ENCODE measurements at regions not wholly inside any gene's neighbourhood (a gene's known extent, or its start where the extent isn't known, plus 50 kb on each side); places are given as distances from the start of the nearest gene placed in this dataset.

- Histone ChIP-seq H3K36me3 (ENCODE audit: insufficient read depth, low read length) (no peaks in the 10 kb centered on the region), H3K79me2 (ENCODE audit: insufficient read depth, low read length) (no peaks in the 10 kb centered on the region), H3K27me3 (ENCODE audit: insufficient read depth, low read length) (no peaks in the 10 kb centered on the region), H3K4me3 (ENCODE audit: insufficient read depth, low read depth, low read length) (no peak overlapping the region), H4K20me1 (ENCODE audit: insufficient read depth, low read length) (no peaks in the 10 kb centered on the region), H3K4me2 (ENCODE audit: low read length) (no peak overlapping the region), H3K9me3 (ENCODE audit: insufficient read depth, low read depth, low read length) (peaks cover 5% of the 10 kb centered on the region), H3K4me1 (ENCODE audit: insufficient read depth, low read length) (no peaks in the 10 kb centered on the region), H3K9ac (ENCODE audit: low read length) (no peak overlapping the region), H3K27ac (ENCODE audit: low read depth, low read length) (no peak overlapping the region), H2AFZ (ENCODE audit: low read depth, low read length) (no peak overlapping the region)
- Mint-ChIP-seq H3K4me1 (ENCODE audit: low read depth, unreplicated experiment) (no peaks in the 10 kb centered on the region), H3K4me3 (ENCODE audit: unreplicated experiment) (no peak overlapping the region), H3K27ac (ENCODE audit: unreplicated experiment) (no peak overlapping the region), H3K27me3 (ENCODE audit: low read depth, unreplicated experiment) (no peaks in the 10 kb centered on the region), H3K9me3 (ENCODE audit: unreplicated experiment) (no peaks in the 10 kb centered on the region), H3K36me3 (ENCODE audit: low read depth, unreplicated experiment) (no peaks in the 10 kb centered on the region)
- TF ChIP-seq, protein P1, sequence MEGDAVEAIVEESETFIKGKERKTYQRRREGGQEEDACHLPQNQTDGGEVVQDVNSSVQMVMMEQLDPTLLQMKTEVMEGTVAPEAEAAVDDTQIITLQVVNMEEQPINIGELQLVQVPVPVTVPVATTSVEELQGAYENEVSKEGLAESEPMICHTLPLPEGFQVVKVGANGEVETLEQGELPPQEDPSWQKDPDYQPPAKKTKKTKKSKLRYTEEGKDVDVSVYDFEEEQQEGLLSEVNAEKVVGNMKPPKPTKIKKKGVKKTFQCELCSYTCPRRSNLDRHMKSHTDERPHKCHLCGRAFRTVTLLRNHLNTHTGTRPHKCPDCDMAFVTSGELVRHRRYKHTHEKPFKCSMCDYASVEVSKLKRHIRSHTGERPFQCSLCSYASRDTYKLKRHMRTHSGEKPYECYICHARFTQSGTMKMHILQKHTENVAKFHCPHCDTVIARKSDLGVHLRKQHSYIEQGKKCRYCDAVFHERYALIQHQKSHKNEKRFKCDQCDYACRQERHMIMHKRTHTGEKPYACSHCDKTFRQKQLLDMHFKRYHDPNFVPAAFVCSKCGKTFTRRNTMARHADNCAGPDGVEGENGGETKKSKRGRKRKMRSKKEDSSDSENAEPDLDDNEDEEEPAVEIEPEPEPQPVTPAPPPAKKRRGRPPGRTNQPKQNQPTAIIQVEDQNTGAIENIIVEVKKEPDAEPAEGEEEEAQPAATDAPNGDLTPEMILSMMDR (IDR thresholded peaks at IDR 0.05; ENCODE audit: insufficient read depth, low read depth, low read length): no peak
- no peak for TF ChIP-seq EZH2 (IDR thresholded peaks at IDR 0.05; ENCODE audit: insufficient read depth, low read length)
- DNase-seq (ENCODE audit: low read depth) (no peak), FAIRE-seq (no peak)
These were observed 1537.9 kb upstream of the PRR20A start for GRCh38 chr13:55602784-55603183.

- no peak overlapping the region for H3K9ac ChIP-seq (ENCODE audit: low read length)
- H3K79me2 ChIP-seq (ENCODE audit: insufficient read depth, low read length): no peaks in the 10 kb centered on the region
- FAIRE-seq: no peak
- no peak overlapping the region for H3K4me3 ChIP-seq (ENCODE audit: insufficient read depth, low read depth, low read length)
- TF ChIP-seq EZH2 (IDR thresholded peaks at IDR 0.05; ENCODE audit: insufficient read depth, low read length): no peak
- TF ChIP-seq, protein P1 (IDR thresholded peaks at IDR 0.05; ENCODE audit: insufficient read depth, low read depth, low read length): no peak
- H3K27ac ChIP-seq (ENCODE audit: low read depth, low read length): no peak overlapping the region
- no peaks in the 10 kb centered on the region for H3K4me1 Mint-ChIP-seq (ENCODE audit: low read depth, unreplicated experiment)
- no peaks in the 10 kb centered on the region for H3K36me3 ChIP-seq (ENCODE audit: insufficient read depth, low read length)
- H4K20me1 ChIP-seq (ENCODE audit: insufficient read depth, low read length): no peaks in the 10 kb centered on the region
- no peak overlapping the region for H2AFZ ChIP-seq (ENCODE audit: low read depth, low read length)
- no peaks in the 10 kb centered on the region for H3K36me3 Mint-ChIP-seq (ENCODE audit: low read depth, unreplicated experiment)
- no peak overlapping the region for H3K4me2 ChIP-seq (ENCODE audit: low read length)
- H3K27ac Mint-ChIP-seq (ENCODE audit: unreplicated experiment): no peak overlapping the region
- no peaks in the 10 kb centered on the region for H3K27me3 Mint-ChIP-seq (ENCODE audit: low read depth, unreplicated experiment)
- H3K27me3 ChIP-seq (ENCODE audit: insufficient read depth, low read length): no peaks in the 10 kb centered on the region
- no peaks in the 10 kb centered on the region for H3K9me3 Mint-ChIP-seq (ENCODE audit: unreplicated experiment)
- peaks cover 5% of the 10 kb centered on the region for H3K9me3 ChIP-seq (ENCODE audit: insufficient read depth, low read depth, low read length)
- no peak for DNase-seq (ENCODE audit: low read depth)
- H3K4me1 ChIP-seq (ENCODE audit: insufficient read depth, low read length): no peaks in the 10 kb centered on the region
- H3K4me3 Mint-ChIP-seq (ENCODE audit: unreplicated experiment): no peak overlapping the region
These were observed 1534.6 kb upstream of the PRR20A start for GRCh38 chr13:55606045-55606665.

- H3K9me3 Mint-ChIP-seq (ENCODE audit: unreplicated experiment): no peaks in the 10 kb centered on the region
- H3K36me3 ChIP-seq (ENCODE audit: insufficient read depth, low read length): no peaks in the 10 kb centered on the region
These were observed 1527.1 kb upstream of the PRR20A start for GRCh38 chr13:55613429-55614187.

More at GRCh38 chr13:55613429-55614187, 1527.1 kb upstream of the PRR20A start:
- Mint-ChIP-seq H3K27ac (ENCODE audit: unreplicated experiment) (no peak overlapping the region), H3K27me3 (ENCODE audit: low read depth, unreplicated experiment) (no peaks in the 10 kb centered on the region), H3K4me1 (ENCODE audit: low read depth, unreplicated experiment) (no peaks in the 10 kb centered on the region), H3K4me3 (ENCODE audit: unreplicated experiment) (no peak overlapping the region), H3K36me3 (ENCODE audit: low read depth, unreplicated experiment) (no peaks in the 10 kb centered on the region)
- DNase-seq (ENCODE audit: low read depth): no peak
- no peak overlapping the region for H2AFZ ChIP-seq (ENCODE audit: low read depth, low read length)
- no peaks in the 10 kb centered on the region for H3K9me3 ChIP-seq (ENCODE audit: insufficient read depth, low read depth, low read length)
- H3K4me3 ChIP-seq (ENCODE audit: insufficient read depth, low read depth, low read length): no peak overlapping the region
- H3K4me2 ChIP-seq (ENCODE audit: low read length): no peak overlapping the region
- no peaks in the 10 kb centered on the region for H3K4me1 ChIP-seq (ENCODE audit: insufficient read depth, low read length)
- H3K27ac ChIP-seq (ENCODE audit: low read depth, low read length): no peak overlapping the region
- TF ChIP-seq, protein P1 (IDR thresholded peaks at IDR 0.05; ENCODE audit: insufficient read depth, low read depth, low read length): no peak
- no peak for TF ChIP-seq EZH2 (IDR thresholded peaks at IDR 0.05; ENCODE audit: insufficient read depth, low read length)
- FAIRE-seq: no peak
- H3K27me3 ChIP-seq (ENCODE audit: insufficient read depth, low read length): no peaks in the 10 kb centered on the region
- H3K79me2 ChIP-seq (ENCODE audit: insufficient read depth, low read length): no peaks in the 10 kb centered on the region
- H3K9ac ChIP-seq (ENCODE audit: low read length): no peak overlapping the region
- H4K20me1 ChIP-seq (ENCODE audit: insufficient read depth, low read length): no peaks in the 10 kb centered on the region

Data from astrocyte (in vitro differentiated cells and primary cell).